Activated T-cell treated with anti-CD3 and anti-CD28 coated beads, Interleukin-2, amount 50 U/mL, for 4 hours (primary cell): ENCODE measurements at regions not wholly inside any gene's neighbourhood (a gene's known extent, or its start where the extent isn't known, plus 50 kb on each side); places are given as distances from the start of the nearest gene placed in this dataset.

Source experiments
- ATAC-seq, 2 donors: fragments of 200-7000 bp; cut with Tn5 transposase; one replicate each; pipeline ENCODE4 v1.10.0; 2021
- DNase-seq: peaks from one replicate; pipeline ENCODE4 v3.0.0-alpha.2; 2020
- H3K27me3 Mint-ChIP-seq: one replicate; pipeline ENCODE4 v1.8.0; 2021; ENCODE audit warnings: low read depth, mixed read lengths
- H3K36me3 Mint-ChIP-seq: one replicate; pipeline ENCODE4 v1.8.0; 2022; ENCODE audit warnings: mixed read lengths; ENCODE audit not compliant: insufficient read depth
- H3K4me1 Mint-ChIP-seq: one replicate; pipeline ENCODE4 v1.8.0; 2021; ENCODE audit warnings: low read depth, mixed read lengths
- H3K4me3 Mint-ChIP-seq: one replicate; pipeline ENCODE4 v1.8.0; 2021; ENCODE audit warnings: mild to moderate bottlenecking, moderate library complexity, mixed read lengths
- H3K9me3 Mint-ChIP-seq: one replicate; pipeline ENCODE4 v1.8.0; 2021; ENCODE audit warnings: mixed read lengths

DNA sequence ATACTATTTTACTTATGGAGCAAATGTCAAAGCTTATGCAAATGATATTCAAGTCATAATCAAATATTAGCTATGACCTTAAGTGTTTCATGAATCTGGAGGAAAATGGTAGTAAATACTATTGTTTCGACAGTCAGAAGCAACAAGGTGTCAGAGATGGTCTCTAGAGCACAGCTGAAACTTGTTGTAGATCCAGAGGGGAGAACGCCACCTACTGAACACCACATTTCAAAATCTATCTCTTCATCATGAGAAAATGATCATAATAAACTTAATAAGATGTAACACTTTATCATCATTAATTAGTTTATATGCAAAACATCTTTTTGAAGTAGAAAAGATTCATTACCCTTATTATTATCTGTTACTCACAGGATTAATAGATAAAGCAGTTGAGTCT lies 418.7 kb downstream of the GATA3 start:
- no peaks in the 10 kb centered on the region for H3K4me1 Mint-ChIP-seq
- H3K36me3 Mint-ChIP-seq = peaks cover 2% of the 10 kb centered on the region
- peaks cover 7% of the 10 kb centered on the region for H3K27me3 Mint-ChIP-seq
- no peak for ATAC-seq
- DNase-seq = no peak
- no peak overlapping the region for H3K4me3 Mint-ChIP-seq
- peaks cover 8% of the 10 kb centered on the region for H3K9me3 Mint-ChIP-seq

DNA sequence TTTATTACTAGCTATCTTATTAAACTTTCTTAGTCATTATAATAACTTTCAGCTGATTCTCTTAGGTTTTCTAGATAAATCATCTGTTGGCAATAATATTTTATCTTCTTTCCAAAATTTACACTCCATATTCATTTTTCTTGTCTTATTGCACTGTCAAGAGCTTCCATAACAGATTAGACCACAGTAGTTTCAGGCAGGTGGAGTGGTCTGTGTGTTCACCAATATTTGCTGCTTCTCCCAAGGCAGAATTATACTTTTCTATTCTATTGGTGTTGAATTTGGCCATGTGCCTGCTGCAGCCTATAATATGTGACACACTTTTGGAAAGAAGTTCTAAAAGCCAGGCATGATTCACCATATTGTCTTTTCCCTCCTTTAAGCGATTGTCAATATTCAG lies 422.8 kb downstream of the GATA3 start:
- Mint-ChIP-seq H3K27me3 (peaks cover 22% of the 10 kb centered on the region), H3K36me3 (peaks cover 2% of the 10 kb centered on the region), H3K4me1 (no peaks in the 10 kb centered on the region), H3K4me3 (no peak overlapping the region), H3K9me3 (peaks cover 8% of the 10 kb centered on the region)
- DNase-seq (no peak), ATAC-seq (no peak)

DNA sequence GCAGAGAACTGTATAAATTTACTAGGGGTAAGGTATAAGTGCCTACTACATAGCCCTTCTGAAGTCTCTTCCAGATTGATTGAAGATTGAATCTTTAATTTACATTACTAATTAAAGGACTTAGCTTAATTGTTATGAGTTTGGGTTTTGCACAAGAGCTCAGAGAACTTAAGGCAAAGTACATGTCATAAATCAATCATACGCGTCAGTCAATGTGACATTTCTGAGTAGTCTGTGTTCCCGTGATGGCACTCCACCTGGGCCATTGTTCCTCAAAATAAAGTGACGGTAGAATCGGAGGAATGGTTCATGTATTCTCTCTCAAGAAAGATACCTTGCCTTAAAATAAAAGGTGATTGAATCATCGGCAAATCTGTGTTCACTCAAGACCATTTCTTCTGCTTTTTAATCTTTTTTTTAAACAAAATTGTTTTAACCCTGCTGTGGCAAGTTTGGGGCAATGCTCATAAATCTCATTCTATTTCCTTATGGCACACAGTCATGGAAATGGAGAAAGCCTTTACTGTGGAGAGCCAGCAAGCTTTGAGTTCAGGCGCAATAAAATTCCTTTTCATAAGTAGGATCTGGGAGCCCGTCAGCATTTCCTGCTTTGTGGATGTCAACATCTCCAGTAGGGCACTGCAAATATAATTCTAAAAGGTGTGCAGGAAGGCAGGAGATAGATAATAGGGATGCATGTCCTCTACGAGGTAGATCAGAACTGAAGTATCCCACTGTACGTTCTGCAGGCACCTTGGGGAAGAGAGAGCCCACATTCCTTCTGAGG lies 427.4 kb downstream of the GATA3 start:
- Mint-ChIP-seq H3K4me1 (peaks cover 4% of the 10 kb centered on the region), H3K9me3 (peaks cover 8% of the 10 kb centered on the region), H3K36me3 (peaks cover 2% of the 10 kb centered on the region), H3K27me3 (peaks cover 24% of the 10 kb centered on the region), H3K4me3 (no peak overlapping the region)
- DNase-seq (no peak), ATAC-seq (no peak)

- H3K27me3 Mint-ChIP-seq = peaks cover 20% of the 10 kb centered on the region
- DNase-seq = no peak
- no peak for ATAC-seq
- no peaks in the 10 kb centered on the region for H3K36me3 Mint-ChIP-seq
- peaks cover 4% of the 10 kb centered on the region for H3K4me1 Mint-ChIP-seq
- no peaks in the 10 kb centered on the region for H3K9me3 Mint-ChIP-seq
- no peak overlapping the region for H3K4me3 Mint-ChIP-seq
Measured at GRCh38 chr10:8485032-8485431, 430.5 kb downstream of the GATA3 start.

DNA sequence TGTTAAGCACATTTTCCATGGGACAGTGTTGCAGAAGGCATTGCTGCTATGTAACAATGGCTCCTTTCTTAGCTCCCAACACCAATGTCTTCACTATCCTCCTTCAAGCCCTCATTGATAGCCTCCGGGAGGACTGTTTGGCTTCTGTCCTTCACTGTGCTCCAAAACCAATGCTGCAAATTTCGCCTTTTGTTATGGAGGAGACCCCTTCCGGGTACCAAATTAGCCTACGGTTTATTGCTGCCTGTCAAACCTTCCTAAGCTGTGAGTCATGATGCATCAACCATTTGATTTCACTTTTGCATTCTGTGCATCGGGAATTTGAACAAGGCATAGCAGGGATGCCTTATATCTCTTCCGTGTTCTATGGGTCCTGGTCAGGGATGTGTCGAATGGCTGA lies 432.9 kb downstream of the GATA3 start:
- peaks cover 9% of the 10 kb centered on the region for H3K27me3 Mint-ChIP-seq
- no peak overlapping the region for H3K4me3 Mint-ChIP-seq
- no peak for DNase-seq
- H3K4me1 Mint-ChIP-seq = peaks cover 4% of the 10 kb centered on the region
- no peaks in the 10 kb centered on the region for H3K36me3 Mint-ChIP-seq
- ATAC-seq = no peak
- H3K9me3 Mint-ChIP-seq = no peaks in the 10 kb centered on the region

DNA sequence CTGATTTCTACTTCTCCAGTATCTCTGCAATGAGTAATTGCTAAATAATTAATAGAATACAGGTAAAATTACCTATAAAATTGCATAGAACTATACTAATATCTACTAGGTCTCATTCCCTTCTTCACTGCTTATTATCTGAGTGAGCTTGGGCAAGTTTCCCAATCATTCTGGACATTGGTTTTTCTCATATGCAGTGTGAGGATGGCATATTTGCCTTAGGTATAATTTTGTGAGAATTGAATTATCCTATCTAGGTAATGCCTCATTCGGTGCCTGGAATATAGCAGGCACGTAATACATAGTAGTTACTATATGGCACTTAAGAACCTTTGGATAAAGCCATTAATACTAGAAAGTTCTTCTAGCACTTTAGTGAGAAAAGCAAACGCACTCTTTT lies 434.7 kb downstream of the GATA3 start:
- peaks cover 6% of the 10 kb centered on the region for H3K27me3 Mint-ChIP-seq

GRCh38 chr10:8489823-8490222 lies 435.3 kb downstream of the GATA3 start:
- Mint-ChIP-seq H3K36me3 (no peaks in the 10 kb centered on the region), H3K4me1 (no peaks in the 10 kb centered on the region), H3K27me3 (peaks cover 6% of the 10 kb centered on the region), H3K4me3 (no peak overlapping the region), H3K9me3 (no peaks in the 10 kb centered on the region)
- ATAC-seq (no peak), DNase-seq (no peak)

More for the DNA sequence above, 434.7 kb downstream of the GATA3 start:
- Mint-ChIP-seq H3K4me3 (no peak overlapping the region), H3K9me3 (no peaks in the 10 kb centered on the region), H3K36me3 (no peaks in the 10 kb centered on the region), H3K4me1 (no peaks in the 10 kb centered on the region)
- no peak for DNase-seq
- no peak for ATAC-seq

DNA sequence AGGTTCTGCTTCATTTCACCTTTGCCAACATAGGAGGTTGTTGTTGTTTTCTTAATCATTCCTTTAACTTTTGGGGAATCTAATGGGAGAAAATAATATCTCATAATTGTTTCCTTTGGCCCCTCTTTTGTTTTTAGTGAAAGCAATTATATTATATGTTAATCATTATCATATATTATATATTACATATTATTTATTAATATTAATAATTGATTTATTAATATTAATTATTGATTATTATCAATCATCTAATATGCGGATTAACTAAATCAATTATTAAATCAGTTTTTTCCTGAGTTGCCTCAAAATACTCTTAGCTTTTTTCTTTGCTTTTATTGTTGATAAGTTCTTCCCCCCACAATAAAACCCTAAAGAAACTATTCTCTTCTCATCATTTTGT lies 443.8 kb downstream of the GATA3 start:
- Mint-ChIP-seq H3K4me3 (no peak overlapping the region), H3K9me3 (no peaks in the 10 kb centered on the region), H3K36me3 (no peaks in the 10 kb centered on the region), H3K4me1 (peaks cover 9% of the 10 kb centered on the region), H3K27me3 (no peaks in the 10 kb centered on the region)
- ATAC-seq (no peak), DNase-seq (no peak)

GRCh38 chr10:8498881-8499280 lies 444.4 kb downstream of the GATA3 start:
- Mint-ChIP-seq H3K4me3 (no peak overlapping the region), H3K27me3 (no peaks in the 10 kb centered on the region), H3K36me3 (no peaks in the 10 kb centered on the region), H3K4me1 (peaks cover 9% of the 10 kb centered on the region), H3K9me3 (no peaks in the 10 kb centered on the region)
- DNase-seq (no peak), ATAC-seq (peak; percentile 66 to 77)

DNA sequence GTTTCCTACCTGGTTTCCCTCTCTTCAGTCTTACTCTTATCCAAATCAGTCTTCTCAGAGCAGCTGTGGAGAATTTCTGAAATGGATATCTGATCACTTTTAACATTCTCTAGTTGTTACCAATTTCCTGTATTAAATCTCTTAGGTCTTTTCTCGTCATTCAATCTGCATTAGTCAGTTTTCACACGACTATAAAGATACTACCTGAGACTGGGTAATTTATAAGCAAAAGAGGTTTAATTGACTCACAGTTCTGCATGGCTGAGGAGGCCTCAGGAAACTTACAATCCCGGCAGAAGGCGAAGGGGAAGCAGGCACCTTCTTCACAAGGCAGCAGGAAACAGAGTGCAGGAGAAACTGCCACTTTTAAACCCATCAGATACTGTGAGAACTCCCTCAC lies 444.8 kb downstream of the GATA3 start:
- DNase-seq (no peak), ATAC-seq (no peak)
- no peak overlapping the region for H3K4me3 Mint-ChIP-seq
- H3K27me3 Mint-ChIP-seq = no peaks in the 10 kb centered on the region
- H3K36me3 Mint-ChIP-seq = no peaks in the 10 kb centered on the region
- peaks cover 9% of the 10 kb centered on the region for H3K4me1 Mint-ChIP-seq
- H3K9me3 Mint-ChIP-seq = no peaks in the 10 kb centered on the region

DNA sequence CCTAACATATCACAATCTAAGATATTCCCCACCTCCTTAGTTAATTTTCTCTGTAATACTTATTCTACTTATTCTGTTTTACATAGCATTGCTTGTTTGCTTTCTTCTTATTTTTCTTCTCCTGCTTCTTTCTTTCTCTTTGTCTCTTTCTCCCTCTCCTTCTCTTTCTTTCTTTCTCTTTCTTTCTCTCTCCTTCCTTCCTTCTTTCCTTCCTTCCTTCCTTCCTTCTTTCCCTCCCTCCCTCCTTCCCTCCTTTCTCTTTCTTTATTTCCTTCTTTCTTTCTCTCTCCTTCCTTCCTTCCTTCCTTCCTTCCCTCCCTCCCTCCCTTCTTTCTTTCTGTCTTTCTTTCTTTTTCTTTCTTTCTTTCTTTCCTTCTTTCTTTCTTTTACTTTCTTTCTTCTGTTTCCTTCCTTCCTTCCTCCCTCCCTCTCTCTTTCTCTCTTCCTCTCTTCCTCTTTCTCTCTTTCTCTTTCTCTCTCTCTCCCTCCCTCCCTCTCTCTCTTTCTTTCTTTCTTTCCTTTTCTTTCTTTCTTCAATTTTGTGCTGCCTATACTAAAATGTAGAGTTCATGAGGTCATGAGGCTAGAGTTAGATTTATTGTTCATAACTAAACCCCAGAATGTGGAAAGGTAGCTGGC lies 445.4 kb downstream of the GATA3 start:
- DNase-seq = no peak
- H3K27me3 Mint-ChIP-seq = no peaks in the 10 kb centered on the region
- H3K36me3 Mint-ChIP-seq = no peaks in the 10 kb centered on the region
- no peak overlapping the region for H3K4me3 Mint-ChIP-seq
- ATAC-seq = no peak
- H3K4me1 Mint-ChIP-seq = peaks cover 9% of the 10 kb centered on the region
- H3K9me3 Mint-ChIP-seq = no peaks in the 10 kb centered on the region

DNA sequence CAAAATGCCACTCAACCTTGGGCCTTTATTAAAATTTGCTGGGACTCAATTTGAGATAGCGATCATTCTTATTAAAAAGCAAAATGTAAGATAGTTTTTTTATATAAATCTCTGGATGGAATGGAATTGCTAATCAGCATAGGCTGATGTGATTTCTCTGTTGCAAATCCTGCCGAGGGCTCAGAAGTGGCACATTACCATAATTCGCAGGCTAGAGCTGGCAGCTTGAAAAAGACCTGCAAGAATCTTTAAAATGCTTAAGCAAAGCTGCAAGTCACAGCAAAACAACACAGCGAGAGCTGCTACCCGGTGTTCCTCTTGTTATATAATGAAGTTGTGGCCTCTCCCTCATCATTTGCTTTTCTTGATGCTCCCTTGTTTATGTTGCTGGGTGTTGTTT lies 448.1 kb downstream of the GATA3 start:
- H3K36me3 Mint-ChIP-seq = no peaks in the 10 kb centered on the region
- DNase-seq = no peak
- H3K4me3 Mint-ChIP-seq = no peak overlapping the region
- no peaks in the 10 kb centered on the region for H3K9me3 Mint-ChIP-seq
- ATAC-seq = no peak
- peaks cover 5% of the 10 kb centered on the region for H3K27me3 Mint-ChIP-seq
- peaks cover 9% of the 10 kb centered on the region for H3K4me1 Mint-ChIP-seq

DNA sequence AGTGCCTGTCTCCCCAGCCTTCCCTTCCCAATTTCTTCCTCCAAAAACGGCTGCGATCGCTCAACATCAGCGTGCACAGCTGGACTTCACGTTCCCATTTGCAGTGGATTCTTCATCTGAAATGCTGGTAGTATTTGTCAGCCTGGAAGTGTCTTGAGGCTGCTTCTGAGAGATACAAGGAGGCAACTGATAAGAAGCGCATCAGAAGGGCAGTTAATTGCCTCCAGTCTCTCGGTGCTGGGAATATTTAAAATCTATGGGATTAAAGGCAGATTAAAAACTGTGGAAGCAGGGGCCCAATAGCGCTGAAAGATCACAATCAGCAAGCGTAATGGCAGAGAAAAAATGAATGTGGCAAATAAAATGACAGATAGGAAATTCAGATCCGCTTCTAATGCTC lies 450.0 kb downstream of the GATA3 start:
- H3K9me3 Mint-ChIP-seq = no peaks in the 10 kb centered on the region
- ATAC-seq (no peak), DNase-seq (no peak)
- H3K4me1 Mint-ChIP-seq = peaks cover 2% of the 10 kb centered on the region
- H3K36me3 Mint-ChIP-seq = no peaks in the 10 kb centered on the region
- H3K4me3 Mint-ChIP-seq = no peak overlapping the region
- H3K27me3 Mint-ChIP-seq = peaks cover 12% of the 10 kb centered on the region

GRCh38 chr10:8507156-8507555 lies 452.7 kb downstream of the GATA3 start:
- Mint-ChIP-seq H3K27me3 (peaks cover 19% of the 10 kb centered on the region), H3K9me3 (no peaks in the 10 kb centered on the region), H3K4me3 (no peak overlapping the region), H3K4me1 (no peaks in the 10 kb centered on the region), H3K36me3 (no peaks in the 10 kb centered on the region)
- no peak for ATAC-seq
- DNase-seq = no peak

GRCh38 chr10:8508882-8509281 lies 454.4 kb downstream of the GATA3 start:
- Mint-ChIP-seq H3K36me3 (no peaks in the 10 kb centered on the region), H3K4me1 (no peaks in the 10 kb centered on the region), H3K9me3 (no peaks in the 10 kb centered on the region), H3K27me3 (peaks cover 19% of the 10 kb centered on the region), H3K4me3 (no peak overlapping the region)
- ATAC-seq (no peak), DNase-seq (no peak)
